PFSK-1 (cell line): ENCODE measurements at regions not wholly inside any gene's neighbourhood (a gene's known extent, or its start where the extent isn't known, plus 50 kb on each side); places are given as distances from the start of the nearest gene placed in this dataset.

ENCODE experiments used
- POLR2AphosphoS5 ChIP-seq: IDR thresholded peaks from 2 replicates; pipeline ENCODE4 v1.6.1; 2012; ENCODE audit warnings: low read depth, mild to moderate bottlenecking, control low read depth, low read length, moderate library complexity
- TAF1 ChIP-seq: IDR thresholded peaks from 2 replicates; pipeline ENCODE4 v1.6.1; 2012; ENCODE audit warnings: low read length, control low read depth, borderline replicate concordance; ENCODE audit not compliant: insufficient read depth

DNA sequence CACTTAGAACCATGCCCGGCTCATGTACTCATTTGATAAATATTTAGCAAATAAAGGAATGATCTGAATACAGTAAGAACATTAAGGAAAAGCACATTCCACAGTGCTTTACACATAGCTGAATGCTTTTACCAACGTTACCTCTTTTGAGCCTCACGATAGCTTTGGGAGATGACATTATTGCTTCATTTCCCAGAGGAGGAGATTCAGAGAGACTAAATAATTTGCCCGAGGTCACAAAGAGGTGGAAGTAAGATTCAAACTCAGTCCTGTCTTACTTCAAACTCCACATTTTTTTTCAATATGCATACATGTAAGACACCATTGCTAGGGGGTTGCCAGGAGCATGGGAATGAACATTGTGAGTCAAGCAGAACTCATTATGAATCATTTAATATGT lies 538.5 kb downstream of the BCOR start:
- no peak for TF ChIP-seq TAF1
- TF ChIP-seq POLR2AphosphoS5 = no peak
